HG03571 (cell line): ENCODE measurements at regions not wholly inside any gene's neighbourhood (a gene's known extent, or its start where the extent isn't known, plus 50 kb on each side); places are given as distances from the start of the nearest gene placed in this dataset.
"Not testable (repeated sequence)": the region's sequence is repeated elsewhere in the genome, so short reads cannot be mapped to it uniquely, and the experiment has no call there.

Experiments
- ATAC-seq: cut with Tn5 transposase; IDR thresholded peaks from one replicate; pipeline ENCODE4 v1.9.1; 2021; ENCODE audit not compliant: unreplicated experiment

DNA sequence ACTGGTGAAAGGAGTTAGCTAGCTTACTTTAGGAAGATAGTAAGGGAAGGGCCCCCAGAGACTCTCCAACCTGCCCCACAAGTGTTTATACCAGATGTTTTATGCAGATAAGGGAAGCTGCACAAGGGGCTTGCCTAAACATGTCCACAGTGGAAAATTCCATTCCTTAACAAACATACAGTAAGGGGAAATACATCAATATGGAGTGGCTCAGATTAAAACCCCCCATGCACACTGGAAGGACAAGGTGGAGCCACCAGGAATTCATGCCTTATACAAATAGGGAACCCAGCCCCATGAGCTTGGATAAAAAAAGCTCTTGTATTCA, 106.3 kb upstream of the GPBP1 start:
- no peak for ATAC-seq

DNA sequence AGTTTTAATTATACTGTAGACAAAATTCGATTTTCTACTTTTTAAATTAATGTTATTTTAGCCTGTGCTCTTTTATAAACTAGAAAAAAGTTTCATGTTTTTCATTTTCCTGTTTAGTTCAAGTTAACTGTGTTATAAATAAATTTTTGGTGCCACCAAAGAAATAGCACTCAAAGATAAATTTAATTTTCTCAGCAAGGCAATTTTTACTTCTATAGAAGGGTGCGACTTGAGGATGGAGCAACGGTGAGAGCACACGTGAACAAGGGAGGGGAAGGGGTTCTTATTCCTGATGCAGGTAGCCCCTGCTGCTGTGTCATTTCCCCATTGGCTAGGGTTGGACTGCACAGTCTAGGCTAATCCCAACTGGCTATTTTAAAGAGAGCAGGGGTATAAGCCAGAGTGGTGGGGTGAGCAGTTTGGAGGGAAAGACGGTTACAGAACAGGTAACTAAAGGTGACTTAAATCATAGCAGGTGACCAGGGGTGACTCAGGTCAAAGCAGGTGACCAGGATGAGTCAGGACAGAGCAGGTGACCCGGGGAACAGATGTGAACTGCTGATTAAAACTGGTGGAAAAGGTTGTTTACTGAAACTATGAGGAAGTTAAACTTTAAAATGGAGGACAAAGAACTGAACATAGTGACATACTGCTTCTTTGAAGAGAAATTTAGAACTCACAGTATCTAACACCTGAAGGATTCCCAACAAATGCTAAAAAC, 104.6 kb upstream of the GPBP1 start:
- ATAC-seq: no peak

- ATAC-seq: no peak
Measured at GRCh38 chr5:57072218-57072892, 101.5 kb upstream of the GPBP1 start.

DNA sequence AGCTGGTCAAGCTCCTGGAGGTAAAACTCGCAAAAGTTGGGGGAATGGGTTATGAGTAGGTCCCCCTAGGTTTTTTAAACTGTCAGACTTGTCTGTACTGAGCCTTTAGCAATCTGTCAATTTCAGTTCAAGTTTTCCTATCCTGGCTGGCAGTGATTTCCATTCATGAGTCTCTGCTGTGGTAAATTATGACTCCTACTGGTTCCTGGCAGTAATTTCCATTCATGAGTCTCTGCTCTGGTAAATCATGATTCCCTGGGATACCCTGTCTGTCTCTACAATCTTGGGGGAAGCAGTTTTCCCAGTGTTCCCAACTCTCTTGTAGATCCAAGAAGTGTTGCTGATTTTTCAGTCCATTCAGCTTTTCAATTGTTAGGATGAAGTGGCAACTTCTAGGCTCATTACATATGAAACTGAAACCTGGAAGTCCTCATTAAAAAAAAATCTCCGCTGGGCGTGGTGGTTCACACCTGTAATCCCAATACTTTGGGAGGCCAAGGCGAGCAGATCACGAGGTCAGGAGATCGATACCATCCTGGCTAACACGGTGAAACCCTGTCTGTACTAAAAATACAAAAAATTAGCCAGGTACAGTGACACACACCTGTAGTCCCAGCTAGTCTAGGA, 91.3 kb upstream of the GPBP1 start:
- ATAC-seq: no peak

GRCh38 chr5:57085306-57086081, 88.4 kb upstream of the GPBP1 start:
- no peak for ATAC-seq

DNA sequence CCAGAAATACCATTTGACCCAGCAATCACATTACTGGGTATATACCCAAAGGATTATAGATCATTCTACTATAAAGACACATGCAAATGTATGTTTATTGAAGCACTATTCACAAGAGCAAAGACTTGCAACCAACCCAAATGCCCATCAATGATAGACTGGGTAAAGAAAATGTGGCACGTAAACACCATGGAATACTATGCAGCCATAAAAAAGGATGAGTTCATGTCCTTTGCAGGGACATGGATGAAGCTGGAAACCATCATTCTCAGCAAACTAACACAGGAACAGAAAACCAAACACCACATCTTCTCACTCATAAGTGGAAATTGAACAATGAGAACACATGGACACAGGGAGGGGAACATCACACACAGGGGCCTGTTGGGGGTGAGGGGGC, 85.9 kb upstream of the GPBP1 start:
- ATAC-seq: not testable (repeated sequence)

- ATAC-seq: no peak
Measured at GRCh38 chr5:57094753-57095683, 78.8 kb upstream of the GPBP1 start.

GRCh38 chr5:57097526-57097925, 76.3 kb upstream of the GPBP1 start:
- no peak for ATAC-seq

GRCh38 chr5:57102189-57102904, 71.5 kb upstream of the GPBP1 start:
- ATAC-seq: no peak

DNA sequence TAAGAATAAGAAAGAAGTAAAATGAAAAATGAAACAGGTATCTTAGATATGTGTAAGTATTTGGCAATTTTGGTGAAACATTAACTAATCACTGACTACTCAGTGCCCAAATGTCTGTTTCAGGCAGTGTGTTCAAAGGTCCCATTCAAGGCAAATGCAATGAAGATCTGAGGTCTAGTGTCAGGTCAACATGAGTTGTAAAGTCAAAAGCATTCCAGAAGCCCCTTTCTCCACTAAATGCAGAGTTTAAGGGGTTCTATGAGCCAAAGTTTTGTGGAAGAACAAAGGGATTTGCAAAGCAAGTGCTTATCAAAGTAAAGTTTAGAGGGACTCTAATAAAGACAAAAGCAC, 71.0 kb upstream of the GPBP1 start:
- no peak for ATAC-seq

GRCh38 chr5:57103317-57103907, 70.4 kb upstream of the GPBP1 start:
- ATAC-seq: no peak

- no peak for ATAC-seq
Measured at GRCh38 chr5:57106661-57107060, 67.2 kb upstream of the GPBP1 start.

DNA sequence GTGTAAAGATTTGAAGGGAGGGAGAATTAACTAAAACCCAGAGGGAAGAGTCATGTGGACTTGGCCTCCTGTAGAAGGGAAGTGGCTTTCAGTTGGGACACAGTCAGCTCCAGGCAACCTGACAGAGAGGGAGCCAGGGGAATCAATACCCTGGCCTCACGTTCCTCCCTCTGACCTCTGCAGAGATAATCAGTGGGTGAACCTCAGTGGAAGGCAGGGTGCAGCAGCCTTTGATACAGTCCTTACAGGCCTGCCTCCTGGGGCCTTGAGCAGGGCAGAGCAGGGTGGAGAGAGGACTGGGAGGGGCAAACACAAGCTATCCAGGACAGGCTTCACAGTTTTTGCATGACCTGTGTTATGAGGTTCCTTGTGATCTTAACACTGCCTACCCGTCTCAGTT, 61.9 kb upstream of the GPBP1 start:
- no peak for ATAC-seq

DNA sequence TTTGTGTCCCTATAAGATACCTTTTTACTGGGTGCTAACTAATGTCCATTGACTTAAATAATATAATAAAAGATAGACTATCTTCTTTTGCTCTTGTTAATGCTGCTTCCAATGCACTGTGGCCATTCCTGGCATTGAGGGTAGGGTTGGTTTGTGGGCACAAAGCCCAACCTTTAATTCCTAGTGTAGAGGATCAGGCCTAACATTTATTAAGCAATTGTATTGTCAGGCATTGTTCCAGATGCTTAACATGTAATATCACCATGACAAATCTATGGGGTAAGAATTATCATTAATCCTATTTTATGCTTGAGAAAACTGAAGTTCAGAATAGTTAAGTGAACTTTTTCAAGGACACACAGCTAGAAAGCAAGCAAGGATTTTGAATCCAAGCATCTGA, 60.4 kb upstream of the GPBP1 start:
- no peak for ATAC-seq

DNA sequence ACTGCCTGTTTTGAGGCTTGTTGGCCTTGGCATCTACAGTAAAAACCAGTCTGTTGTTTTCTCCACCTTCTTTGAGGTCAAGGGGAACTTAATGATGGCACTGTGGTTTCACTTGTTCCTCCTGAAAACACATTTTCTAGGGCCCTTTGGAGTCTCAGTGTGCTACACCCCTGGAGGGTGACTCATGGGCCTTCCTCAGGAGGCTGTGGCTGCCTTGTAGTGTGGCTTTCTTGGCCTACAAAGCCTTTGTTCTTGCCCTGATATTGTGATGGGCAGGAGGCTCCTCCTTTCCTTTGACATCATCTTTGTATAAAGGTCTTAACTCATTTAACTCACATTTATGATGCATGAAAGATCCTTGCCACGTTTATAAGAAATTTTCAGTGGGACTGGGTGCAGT, 56.3 kb upstream of the GPBP1 start:
- no peak for ATAC-seq

- no peak for ATAC-seq
Measured at GRCh38 chr5:57119031-57119430, 54.8 kb upstream of the GPBP1 start.

DNA sequence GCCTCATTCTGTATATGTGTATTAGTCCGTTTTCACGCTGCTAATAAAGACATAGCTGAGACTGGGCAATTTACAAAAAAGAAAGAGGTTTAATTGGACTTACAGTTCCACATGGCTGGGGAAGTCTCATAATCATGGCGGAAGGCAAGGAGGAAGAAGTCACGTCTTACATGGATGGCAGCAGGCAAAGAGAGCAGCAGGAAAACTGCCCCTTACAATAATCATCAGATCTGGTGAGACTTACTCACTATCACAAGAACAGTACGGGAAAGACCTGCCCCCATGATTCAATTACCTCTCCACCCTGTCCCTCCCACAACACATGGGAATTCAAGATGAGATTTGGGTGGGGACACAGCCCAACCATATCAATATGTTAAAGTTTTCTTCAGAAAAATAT, 49.8 kb upstream of the GPBP1 start:
- ATAC-seq: no peak
